SU-DHL-6 (cell line): ENCODE measurements at regions not wholly inside any gene's neighbourhood (a gene's known extent, or its start where the extent isn't known, plus 50 kb on each side); places are given as distances from the start of the nearest gene placed in this dataset.

Experiments
- CTCF ChIP-seq: fragments of 200-600 bp; sonication (generic); IDR thresholded peaks from one replicate; pipeline ENCODE4 v1.5.1; 2017; ENCODE audit warnings: antibody characterized with exemption, mild to moderate bottlenecking, low read length, moderate library complexity; ENCODE audit not compliant: insufficient read depth, poor library complexity, severe bottlenecking
- EZH2phosphoT487 ChIP-seq: fragments of 200-600 bp; sonication (generic), shearing (Covaris generic); conservative IDR thresholded peaks from 2 replicates; pipeline ENCODE4 v1.6.1; 2018; ENCODE audit warnings: mild to moderate bottlenecking, antibody characterized with exemption, low read length, moderate library complexity, mixed read lengths

GRCh38 chr11:15699978-15700377 is 585.3 kb downstream of the INSC start:
- TF ChIP-seq CTCF (no peak), EZH2phosphoT487 (no peak)
